ENCODE measurements at regions not wholly inside any gene's neighbourhood (a gene's known extent, or its start where the extent isn't known, plus 50 kb on each side); places are given as distances from the start of the nearest gene placed in this dataset.

- TF ChIP-seq, protein P1, sequence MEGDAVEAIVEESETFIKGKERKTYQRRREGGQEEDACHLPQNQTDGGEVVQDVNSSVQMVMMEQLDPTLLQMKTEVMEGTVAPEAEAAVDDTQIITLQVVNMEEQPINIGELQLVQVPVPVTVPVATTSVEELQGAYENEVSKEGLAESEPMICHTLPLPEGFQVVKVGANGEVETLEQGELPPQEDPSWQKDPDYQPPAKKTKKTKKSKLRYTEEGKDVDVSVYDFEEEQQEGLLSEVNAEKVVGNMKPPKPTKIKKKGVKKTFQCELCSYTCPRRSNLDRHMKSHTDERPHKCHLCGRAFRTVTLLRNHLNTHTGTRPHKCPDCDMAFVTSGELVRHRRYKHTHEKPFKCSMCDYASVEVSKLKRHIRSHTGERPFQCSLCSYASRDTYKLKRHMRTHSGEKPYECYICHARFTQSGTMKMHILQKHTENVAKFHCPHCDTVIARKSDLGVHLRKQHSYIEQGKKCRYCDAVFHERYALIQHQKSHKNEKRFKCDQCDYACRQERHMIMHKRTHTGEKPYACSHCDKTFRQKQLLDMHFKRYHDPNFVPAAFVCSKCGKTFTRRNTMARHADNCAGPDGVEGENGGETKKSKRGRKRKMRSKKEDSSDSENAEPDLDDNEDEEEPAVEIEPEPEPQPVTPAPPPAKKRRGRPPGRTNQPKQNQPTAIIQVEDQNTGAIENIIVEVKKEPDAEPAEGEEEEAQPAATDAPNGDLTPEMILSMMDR (IDR thresholded peaks at IDR 0.05; ENCODE audit: insufficient read depth, low read depth, low read length): no peak
- TF ChIP-seq EZH2 (IDR thresholded peaks at IDR 0.05; ENCODE audit: insufficient read depth, low read length): no peak
Measured at GRCh38 chr6:113067612-113068275, 720.6 kb downstream of the RFPL4B start.
